ENCODE measurements at regions not wholly inside any gene's neighbourhood (a gene's known extent, or its start where the extent isn't known, plus 50 kb on each side); places are given as distances from the start of the nearest gene placed in this dataset.

GRCh38 chr4:100130964-100131363, 59.3 kb downstream of the DDIT4L start:
- DNase-seq = no peak

- DNase-seq = no peak
These were observed 59.8 kb downstream of the DDIT4L start for GRCh38 chr4:100130491-100130890.

- no peak for DNase-seq
These were observed 60.5 kb downstream of the DDIT4L start for GRCh38 chr4:100129774-100130173.

- no peak for DNase-seq
These were observed 61.9 kb downstream of the DDIT4L start for GRCh38 chr4:100128338-100128737.

- DNase-seq = no peak
These were observed 65.6 kb downstream of the DDIT4L start for GRCh38 chr4:100124715-100125114.

- DNase-seq = no peak
These were observed 72.1 kb downstream of the DDIT4L start for GRCh38 chr4:100118181-100118580.

GRCh38 chr4:100117750-100118149, 72.5 kb downstream of the DDIT4L start:
- no peak for DNase-seq

GRCh38 chr4:100114909-100115308, 75.4 kb downstream of the DDIT4L start:
- DNase-seq = no peak

- no peak for DNase-seq
These were observed 76.5 kb downstream of the DDIT4L start for GRCh38 chr4:100113732-100114131.

GRCh38 chr4:100113096-100113495, 77.2 kb downstream of the DDIT4L start:
- DNase-seq = no peak

- no peak for DNase-seq
These were observed 80.3 kb downstream of the DDIT4L start for GRCh38 chr4:100109921-100110320.

- no peak for DNase-seq
These were observed 81.4 kb downstream of the DDIT4L start for GRCh38 chr4:100108869-100109268.

- DNase-seq = no peak
These were observed 83.3 kb downstream of the DDIT4L start for GRCh38 chr4:100106982-100107381.

- DNase-seq = no peak
These were observed 86.6 kb downstream of the DDIT4L start for GRCh38 chr4:100103671-100104070.

GRCh38 chr4:100100985-100101384, 89.3 kb downstream of the DDIT4L start:
- no peak for DNase-seq

- DNase-seq = no peak
These were observed 90.5 kb downstream of the DDIT4L start for GRCh38 chr4:100099746-100100145.

GRCh38 chr4:100098681-100099080, 91.6 kb downstream of the DDIT4L start:
- no peak for DNase-seq

GRCh38 chr4:100098011-100098545, 92.2 kb downstream of the DDIT4L start:
- no peak for DNase-seq

- peak; percentile 38 to 39 for DNase-seq
These were observed 94.3 kb downstream of the DDIT4L start for GRCh38 chr4:100095729-100096595.

GRCh38 chr4:100093091-100093866, 97.0 kb downstream of the DDIT4L start:
- DNase-seq = peak; percentile 85 to 86

GRCh38 chr4:100087743-100088142, 102.5 kb downstream of the DDIT4L start:
- no peak for DNase-seq

- DNase-seq = no peak
These were observed 103.4 kb downstream of the DDIT4L start for GRCh38 chr4:100086766-100087431.

GRCh38 chr4:100084892-100085291, 105.4 kb downstream of the DDIT4L start:
- DNase-seq = no peak

Data from activated CD4-positive, alpha-beta T cell treated with anti-CD3 and anti-CD28 coated beads, Interleukin-2, amount 50 U/mL, for 4 hours (primary cell).